ENCODE measurements at regions not wholly inside any gene's neighbourhood (a gene's known extent, or its start where the extent isn't known, plus 50 kb on each side); places are given as distances from the start of the nearest gene placed in this dataset.

GRCh38 chr9:22997923-22998322, 551.3 kb downstream of the DMRTA1 start:
- H3K27me3 ChIP-seq: no peaks in the 10 kb centered on the region
- no peak for DNase-seq
- H3K4me1 ChIP-seq: no peaks in the 10 kb centered on the region
- H3K36me3 ChIP-seq: no peaks in the 10 kb centered on the region
- TF ChIP-seq, protein P1, sequence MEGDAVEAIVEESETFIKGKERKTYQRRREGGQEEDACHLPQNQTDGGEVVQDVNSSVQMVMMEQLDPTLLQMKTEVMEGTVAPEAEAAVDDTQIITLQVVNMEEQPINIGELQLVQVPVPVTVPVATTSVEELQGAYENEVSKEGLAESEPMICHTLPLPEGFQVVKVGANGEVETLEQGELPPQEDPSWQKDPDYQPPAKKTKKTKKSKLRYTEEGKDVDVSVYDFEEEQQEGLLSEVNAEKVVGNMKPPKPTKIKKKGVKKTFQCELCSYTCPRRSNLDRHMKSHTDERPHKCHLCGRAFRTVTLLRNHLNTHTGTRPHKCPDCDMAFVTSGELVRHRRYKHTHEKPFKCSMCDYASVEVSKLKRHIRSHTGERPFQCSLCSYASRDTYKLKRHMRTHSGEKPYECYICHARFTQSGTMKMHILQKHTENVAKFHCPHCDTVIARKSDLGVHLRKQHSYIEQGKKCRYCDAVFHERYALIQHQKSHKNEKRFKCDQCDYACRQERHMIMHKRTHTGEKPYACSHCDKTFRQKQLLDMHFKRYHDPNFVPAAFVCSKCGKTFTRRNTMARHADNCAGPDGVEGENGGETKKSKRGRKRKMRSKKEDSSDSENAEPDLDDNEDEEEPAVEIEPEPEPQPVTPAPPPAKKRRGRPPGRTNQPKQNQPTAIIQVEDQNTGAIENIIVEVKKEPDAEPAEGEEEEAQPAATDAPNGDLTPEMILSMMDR (IDR thresholded peaks at IDR 0.05; ENCODE audit: low read depth, low read length): no peak
- peaks cover 2% of the 10 kb centered on the region; the same call in 1 of the 2 replicates for H3K9me3 ChIP-seq
- H3K4me3 ChIP-seq (ENCODE audit: low read depth, low read length): no peak overlapping the region

- Histone ChIP-seq H3K4me3 (ENCODE audit: low read depth, low read length) (no peak overlapping the region), H3K4me1 (no peaks in the 10 kb centered on the region), H3K27me3 (no peaks in the 10 kb centered on the region), H3K9me3 (no peaks in the 10 kb centered on the region), H3K36me3 (no peaks in the 10 kb centered on the region)
- TF ChIP-seq, protein P1 (IDR thresholded peaks at IDR 0.05; ENCODE audit: low read depth, low read length): no peak
- no peak for DNase-seq
These were observed 558.5 kb downstream of the DMRTA1 start for GRCh38 chr9:23005156-23005555.

DNA sequence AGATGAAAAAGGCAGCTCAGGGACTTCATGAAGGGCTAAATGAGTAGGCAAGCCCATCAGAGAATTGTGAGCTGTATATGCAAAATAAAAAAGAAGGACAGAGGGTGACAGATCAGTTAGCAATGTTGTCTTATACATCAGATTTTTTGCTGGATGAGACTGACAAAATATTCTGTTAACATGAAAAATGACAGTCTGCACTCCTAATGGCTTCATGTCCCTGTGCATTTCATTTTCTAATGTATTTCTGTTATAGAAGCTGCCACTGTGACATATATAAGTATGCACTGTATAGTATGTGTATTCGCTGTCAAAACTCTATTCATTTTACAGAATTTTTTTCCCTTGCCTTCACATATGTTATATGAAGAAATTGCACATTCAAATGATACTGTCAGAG, 559.5 kb downstream of the DMRTA1 start:
- Histone ChIP-seq H3K27me3 (no peaks in the 10 kb centered on the region), H3K9me3 (no peaks in the 10 kb centered on the region), H3K4me3 (ENCODE audit: low read depth, low read length) (no peak overlapping the region), H3K4me1 (no peaks in the 10 kb centered on the region), H3K36me3 (no peaks in the 10 kb centered on the region)
- TF ChIP-seq, protein P1 (IDR thresholded peaks at IDR 0.05; ENCODE audit: low read depth, low read length): no peak
- no peak for DNase-seq

- DNase-seq: no peak
- Histone ChIP-seq H3K9me3 (no peaks in the 10 kb centered on the region), H3K4me1 (no peaks in the 10 kb centered on the region), H3K4me3 (ENCODE audit: low read depth, low read length) (no peak overlapping the region), H3K27me3 (no peaks in the 10 kb centered on the region), H3K36me3 (no peaks in the 10 kb centered on the region)
- TF ChIP-seq, protein P1 (IDR thresholded peaks at IDR 0.05; ENCODE audit: low read depth, low read length): no peak
These were observed 565.0 kb downstream of the DMRTA1 start for GRCh38 chr9:23011669-23012068.

DNA sequence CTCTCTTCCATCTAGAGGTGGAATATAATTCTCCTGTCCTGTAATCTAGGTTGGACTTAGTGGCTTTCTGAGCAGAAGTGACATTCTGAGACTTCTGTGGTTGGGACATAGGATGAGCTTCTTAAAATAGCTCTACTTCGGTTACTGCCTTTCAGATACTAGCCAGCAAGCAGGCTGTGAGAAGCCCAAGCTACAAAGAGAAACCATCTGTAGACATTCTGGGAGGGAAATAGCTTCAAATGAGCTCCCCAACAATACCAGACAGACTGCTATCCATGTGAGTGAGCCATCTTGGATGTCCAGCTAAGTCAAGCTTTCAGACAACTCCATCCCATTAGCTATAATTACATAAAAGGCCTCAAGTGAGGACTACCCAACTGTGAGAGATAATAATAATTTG, 568.9 kb downstream of the DMRTA1 start:
- no peaks in the 10 kb centered on the region for H3K9me3 ChIP-seq
- H3K4me1 ChIP-seq: no peaks in the 10 kb centered on the region
- H3K36me3 ChIP-seq: no peaks in the 10 kb centered on the region
- H3K27me3 ChIP-seq: no peaks in the 10 kb centered on the region
- no peak for DNase-seq
- TF ChIP-seq, protein P1 (IDR thresholded peaks at IDR 0.05; ENCODE audit: low read depth, low read length): no peak
- H3K4me3 ChIP-seq (ENCODE audit: low read depth, low read length): no peak overlapping the region

- Histone ChIP-seq H3K27me3 (no peaks in the 10 kb centered on the region), H3K4me3 (ENCODE audit: low read depth, low read length) (no peak overlapping the region), H3K9me3 (no peaks in the 10 kb centered on the region), H3K36me3 (no peaks in the 10 kb centered on the region), H3K4me1 (no peaks in the 10 kb centered on the region)
- TF ChIP-seq, protein P1 (IDR thresholded peaks at IDR 0.05; ENCODE audit: low read depth, low read length): no peak
- DNase-seq: no peak
These were observed 589.8 kb downstream of the DMRTA1 start for GRCh38 chr9:23036416-23036815.
